ENCODE measurements at regions not wholly inside any gene's neighbourhood (a gene's known extent, or its start where the extent isn't known, plus 50 kb on each side); places are given as distances from the start of the nearest gene placed in this dataset.

- no peak for DNase-seq
Measured at GRCh38 chr4:96593422-96593821, 753.5 kb downstream of the PDHA2 start.

GRCh38 chr4:96598465-96598864 lies 758.6 kb downstream of the PDHA2 start:
- DNase-seq: no peak

GRCh38 chr4:96599752-96600151 lies 759.9 kb downstream of the PDHA2 start:
- no peak for DNase-seq

- DNase-seq: no peak
Measured at GRCh38 chr4:96602661-96603060, 762.8 kb downstream of the PDHA2 start.

GRCh38 chr4:96603641-96604040 lies 763.7 kb downstream of the PDHA2 start:
- DNase-seq: no peak

- no peak for DNase-seq
Measured at GRCh38 chr4:96606451-96606850, 766.6 kb downstream of the PDHA2 start.

- DNase-seq: no peak
Measured at GRCh38 chr4:96626023-96626422, 786.1 kb downstream of the PDHA2 start.

- DNase-seq: no peak
Measured at GRCh38 chr4:96630839-96631238, 790.9 kb downstream of the PDHA2 start.

GRCh38 chr4:96637971-96638412 lies 798.1 kb downstream of the PDHA2 start:
- DNase-seq: no peak

- no peak for DNase-seq
Measured at GRCh38 chr4:96639932-96640331, 800.0 kb downstream of the PDHA2 start.

- no peak for DNase-seq
Measured at GRCh38 chr4:96642490-96642889, 802.6 kb downstream of the PDHA2 start.

GRCh38 chr4:96646146-96646545 lies 806.3 kb downstream of the PDHA2 start:
- DNase-seq: no peak

- no peak for DNase-seq
Measured at GRCh38 chr4:96649536-96649935, 809.6 kb downstream of the PDHA2 start.

GRCh38 chr4:96652158-96652557 lies 812.3 kb downstream of the PDHA2 start:
- no peak for DNase-seq

GRCh38 chr4:96652821-96653220 lies 812.9 kb downstream of the PDHA2 start:
- DNase-seq: no peak

- no peak for DNase-seq
Measured at GRCh38 chr4:96654045-96654444, 814.2 kb downstream of the PDHA2 start.

GRCh38 chr4:96670381-96670780 lies 830.5 kb downstream of the PDHA2 start:
- no peak for DNase-seq

- no peak for DNase-seq
Measured at GRCh38 chr4:96675416-96675815, 835.5 kb downstream of the PDHA2 start.

- no peak for DNase-seq
Measured at GRCh38 chr4:96675896-96676295, 836.0 kb downstream of the PDHA2 start.

GRCh38 chr4:96676754-96677435 lies 837.0 kb downstream of the PDHA2 start:
- DNase-seq: no peak

- DNase-seq: no peak
Measured at GRCh38 chr4:96677499-96677898, 837.6 kb downstream of the PDHA2 start.

- DNase-seq: no peak
Measured at GRCh38 chr4:96681218-96681617, 841.3 kb downstream of the PDHA2 start.

- DNase-seq: no peak
Measured at GRCh38 chr4:96685691-96686090, 845.8 kb downstream of the PDHA2 start.

GRCh38 chr4:96691521-96691920 lies 851.6 kb downstream of the PDHA2 start:
- no peak for DNase-seq

GRCh38 chr4:96698831-96699230 lies 858.9 kb downstream of the PDHA2 start:
- no peak for DNase-seq
